ENCODE measurements at regions not wholly inside any gene's neighbourhood (a gene's known extent, or its start where the extent isn't known, plus 50 kb on each side); places are given as distances from the start of the nearest gene placed in this dataset.

GRCh38 chr11:111155021-111155420 lies 90.5 kb upstream of the POU2AF2 start:
- intact Hi-C loops (cut with DNase I; ENCODE audit: low total_unique reads), result no loop called here
- TF ChIP-seq CTCF (IDR thresholded peaks at IDR 0.05 in 4 of 5, conservative IDR thresholded peaks at IDR 0.05 in 1 of 5) (no peak), POLR2A (IDR thresholded peaks at IDR 0.05) (no peak)
- no peaks in the 10 kb centered on the region for H3K4me1 ChIP-seq
- in situ Hi-C loops (cut with MboI; ENCODE audit: low sequenced_read_pairs in 4 of 4), result no loop called here
- no peak overlapping the region for H3K4me3 ChIP-seq
- no peaks in the 10 kb centered on the region for H3K27me3 ChIP-seq
- H3K27ac ChIP-seq, result no peak overlapping the region
- DNase-seq (no peak), ATAC-seq (no peak)
- H3K9me3 ChIP-seq, result no peaks in the 10 kb centered on the region
- no peaks in the 10 kb centered on the region for H3K36me3 ChIP-seq

GRCh38 chr11:111153194-111153593 lies 92.3 kb upstream of the POU2AF2 start:
- TF ChIP-seq CTCF (IDR thresholded peaks at IDR 0.05 in 4 of 5, conservative IDR thresholded peaks at IDR 0.05 in 1 of 5) (no peak), POLR2A (IDR thresholded peaks at IDR 0.05) (no peak)
- no peaks in the 10 kb centered on the region for H3K4me1 ChIP-seq
- no peak for DNase-seq
- no peaks in the 10 kb centered on the region for H3K36me3 ChIP-seq
- H3K9me3 ChIP-seq, result no peaks in the 10 kb centered on the region
- no peaks in the 10 kb centered on the region for H3K27me3 ChIP-seq
- in situ Hi-C loops (cut with MboI; ENCODE audit: low sequenced_read_pairs in 4 of 4) (no loop called here), intact Hi-C loops (cut with DNase I; ENCODE audit: low total_unique reads) (no loop called here)
- ATAC-seq, result no peak
- no peak overlapping the region for H3K27ac ChIP-seq
- no peak overlapping the region for H3K4me3 ChIP-seq

DNA sequence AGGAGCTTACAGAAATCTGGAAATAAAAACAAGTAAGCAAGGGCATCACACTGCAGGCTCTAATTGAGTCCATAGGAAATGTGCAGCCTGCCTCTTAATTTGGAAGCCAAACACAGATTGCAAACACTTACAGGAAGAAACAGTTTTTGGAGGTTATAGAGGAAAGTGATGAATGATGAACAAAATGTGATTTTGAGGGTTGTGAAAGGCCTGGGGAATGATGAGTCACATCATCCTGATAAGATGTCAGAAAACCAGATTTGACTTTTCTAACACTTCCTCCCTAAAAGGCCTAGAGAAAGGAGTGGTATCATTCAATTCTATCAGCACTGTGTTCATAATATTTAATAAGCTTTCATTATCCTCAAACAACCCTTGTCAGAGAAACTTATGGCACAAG lies 96.6 kb upstream of the POU2AF2 start:
- Histone ChIP-seq H3K36me3 (no peaks in the 10 kb centered on the region), H3K9me3 (no peaks in the 10 kb centered on the region), H3K27me3 (no peaks in the 10 kb centered on the region), H3K4me1 (no peaks in the 10 kb centered on the region), H3K4me3 (no peak overlapping the region), H3K27ac (no peak overlapping the region)
- ATAC-seq (no peak), DNase-seq (no peak)
- intact Hi-C loops (cut with DNase I; ENCODE audit: low total_unique reads) (no loop called here), in situ Hi-C loops (cut with MboI; ENCODE audit: low sequenced_read_pairs in 4 of 4) (no loop called here)
- TF ChIP-seq CTCF (IDR thresholded peaks at IDR 0.05 in 4 of 5, conservative IDR thresholded peaks at IDR 0.05 in 1 of 5) (no peak), POLR2A (IDR thresholded peaks at IDR 0.05) (no peak)

- intact Hi-C loops (cut with DNase I; ENCODE audit: low total_unique reads), result no loop called here
Measured at GRCh38 chr11:111148121-111148520, 97.4 kb upstream of the POU2AF2 start.

More at GRCh38 chr11:111148121-111148520, 97.4 kb upstream of the POU2AF2 start:
- TF ChIP-seq POLR2A (IDR thresholded peaks at IDR 0.05) (no peak), CTCF (IDR thresholded peaks at IDR 0.05 in 4 of 5, conservative IDR thresholded peaks at IDR 0.05 in 1 of 5) (no peak)
- Histone ChIP-seq H3K27ac (no peak overlapping the region), H3K9me3 (no peaks in the 10 kb centered on the region), H3K27me3 (no peaks in the 10 kb centered on the region), H3K36me3 (no peaks in the 10 kb centered on the region), H3K4me3 (no peak overlapping the region), H3K4me1 (no peaks in the 10 kb centered on the region)
- in situ Hi-C loops (cut with MboI; ENCODE audit: low sequenced_read_pairs in 4 of 4), result no loop called here
- no peak for ATAC-seq
- DNase-seq, result no peak
